ENCODE measurements at regions not wholly inside any gene's neighbourhood (a gene's known extent, or its start where the extent isn't known, plus 50 kb on each side); places are given as distances from the start of the nearest gene placed in this dataset.

- Histone ChIP-seq H3K4me1 (ENCODE audit: control insufficient read depth, insufficient read depth, low read length, poor library complexity, severe bottlenecking) (no peaks in the 10 kb centered on the region), H3K9me3 (ENCODE audit: control insufficient read depth, low read length) (no peaks in the 10 kb centered on the region), H3K36me3 (ENCODE audit: control insufficient read depth, insufficient read depth, low read length) (peaks cover 5% of the 10 kb centered on the region), H3K27ac (ENCODE audit: low read depth, low read length, severe bottlenecking) (no peak overlapping the region), H3K4me3 (ENCODE audit: extremely low read depth, insufficient read depth, low read length, poor library complexity, severe bottlenecking) (no peak overlapping the region)
- 83 to 86% methylated on average over 1 of the region's 1 CpG for WGBS, 2 experiments (ENCODE audit: insufficient coverage in 2 of 2)
Measured at GRCh38 chr17:63333869-63334268, 112.2 kb downstream of the CYB561 start.

- H3K27ac ChIP-seq (ENCODE audit: low read depth, low read length, severe bottlenecking) = no peak overlapping the region
- H3K36me3 ChIP-seq (ENCODE audit: control insufficient read depth, insufficient read depth, low read length) = peaks cover 15% of the 10 kb centered on the region
- no peaks in the 10 kb centered on the region for H3K9me3 ChIP-seq (ENCODE audit: control insufficient read depth, low read length)
- H3K4me1 ChIP-seq (ENCODE audit: control insufficient read depth, insufficient read depth, low read length, poor library complexity, severe bottlenecking) = no peaks in the 10 kb centered on the region
- no peak overlapping the region for H3K4me3 ChIP-seq (ENCODE audit: extremely low read depth, insufficient read depth, low read length, poor library complexity, severe bottlenecking)
- 100% methylated on average over 1 of the region's 1 CpG for WGBS, 2 experiments (ENCODE audit: insufficient coverage in 2 of 2)
Measured at GRCh38 chr17:63335831-63336230, 110.3 kb downstream of the CYB561 start.

- Histone ChIP-seq H3K4me3 (ENCODE audit: extremely low read depth, insufficient read depth, low read length, poor library complexity, severe bottlenecking) (no peak overlapping the region), H3K27ac (ENCODE audit: low read depth, low read length, severe bottlenecking) (no peak overlapping the region), H3K36me3 (ENCODE audit: control insufficient read depth, insufficient read depth, low read length) (peaks cover 18% of the 10 kb centered on the region), H3K9me3 (ENCODE audit: control insufficient read depth, low read length) (no peaks in the 10 kb centered on the region), H3K4me1 (ENCODE audit: control insufficient read depth, insufficient read depth, low read length, poor library complexity, severe bottlenecking) (no peaks in the 10 kb centered on the region)
- WGBS, 2 experiments (ENCODE audit: insufficient coverage in 2 of 2) = 77 to 80% methylated on average over 2 to 3 of the region's 5 CpGs
Measured at GRCh38 chr17:63337579-63337978, 108.5 kb downstream of the CYB561 start.

- no peak overlapping the region for H3K4me3 ChIP-seq (ENCODE audit: extremely low read depth, insufficient read depth, low read length, poor library complexity, severe bottlenecking)
- peaks cover 19% of the 10 kb centered on the region for H3K36me3 ChIP-seq (ENCODE audit: control insufficient read depth, insufficient read depth, low read length)
- H3K27ac ChIP-seq (ENCODE audit: low read depth, low read length, severe bottlenecking) = no peak overlapping the region
- H3K9me3 ChIP-seq (ENCODE audit: control insufficient read depth, low read length) = no peaks in the 10 kb centered on the region
- no peaks in the 10 kb centered on the region for H3K4me1 ChIP-seq (ENCODE audit: control insufficient read depth, insufficient read depth, low read length, poor library complexity, severe bottlenecking)
Measured at GRCh38 chr17:63338272-63338671, 107.8 kb downstream of the CYB561 start.

GRCh38 chr17:63341276-63341675 lies 104.8 kb downstream of the CYB561 start:
- Histone ChIP-seq H3K36me3 (ENCODE audit: control insufficient read depth, insufficient read depth, low read length) (peaks cover 23% of the 10 kb centered on the region), H3K4me1 (ENCODE audit: control insufficient read depth, insufficient read depth, low read length, poor library complexity, severe bottlenecking) (no peaks in the 10 kb centered on the region)
- 93 to 96% methylated on average over 2 to 3 of the region's 3 CpGs for WGBS, 2 experiments (ENCODE audit: insufficient coverage in 2 of 2)

GRCh38 chr17:63344383-63344782 lies 101.7 kb downstream of the CYB561 start:
- H3K36me3 ChIP-seq (ENCODE audit: control insufficient read depth, insufficient read depth, low read length) = peaks cover 23% of the 10 kb centered on the region
- WGBS, 2 experiments (ENCODE audit: insufficient coverage in 2 of 2) = no CpG with 5 or more reads among the region's 1 CpG

More at GRCh38 chr17:63341276-63341675, 104.8 kb downstream of the CYB561 start:
- H3K9me3 ChIP-seq (ENCODE audit: control insufficient read depth, low read length) = no peaks in the 10 kb centered on the region
- H3K27ac ChIP-seq (ENCODE audit: low read depth, low read length, severe bottlenecking) = no peak overlapping the region
- H3K4me3 ChIP-seq (ENCODE audit: extremely low read depth, insufficient read depth, low read length, poor library complexity, severe bottlenecking) = no peak overlapping the region

GRCh38 chr17:63345611-63346010 lies 100.5 kb downstream of the CYB561 start:
- WGBS, 2 experiments (ENCODE audit: insufficient coverage in 2 of 2) = no CpG with 5 or more reads among the region's 1 CpG
- Histone ChIP-seq H3K27ac (ENCODE audit: low read depth, low read length, severe bottlenecking) (no peak overlapping the region), H3K36me3 (ENCODE audit: control insufficient read depth, insufficient read depth, low read length) (peaks cover 16% of the 10 kb centered on the region), H3K4me3 (ENCODE audit: extremely low read depth, insufficient read depth, low read length, poor library complexity, severe bottlenecking) (no peak overlapping the region), H3K9me3 (ENCODE audit: control insufficient read depth, low read length) (no peaks in the 10 kb centered on the region), H3K4me1 (ENCODE audit: control insufficient read depth, insufficient read depth, low read length, poor library complexity, severe bottlenecking) (no peaks in the 10 kb centered on the region)

More at GRCh38 chr17:63344383-63344782, 101.7 kb downstream of the CYB561 start:
- Histone ChIP-seq H3K4me3 (ENCODE audit: extremely low read depth, insufficient read depth, low read length, poor library complexity, severe bottlenecking) (no peak overlapping the region), H3K4me1 (ENCODE audit: control insufficient read depth, insufficient read depth, low read length, poor library complexity, severe bottlenecking) (no peaks in the 10 kb centered on the region), H3K9me3 (ENCODE audit: control insufficient read depth, low read length) (no peaks in the 10 kb centered on the region), H3K27ac (ENCODE audit: low read depth, low read length, severe bottlenecking) (no peak overlapping the region)

GRCh38 chr17:63347475-63347874 lies 98.6 kb downstream of the CYB561 start:
- no peak overlapping the region for H3K27ac ChIP-seq (ENCODE audit: low read depth, low read length, severe bottlenecking)
- H3K4me1 ChIP-seq (ENCODE audit: control insufficient read depth, insufficient read depth, low read length, poor library complexity, severe bottlenecking) = no peaks in the 10 kb centered on the region
- H3K4me3 ChIP-seq (ENCODE audit: extremely low read depth, insufficient read depth, low read length, poor library complexity, severe bottlenecking) = no peak overlapping the region
- no peaks in the 10 kb centered on the region for H3K9me3 ChIP-seq (ENCODE audit: control insufficient read depth, low read length)
- H3K36me3 ChIP-seq (ENCODE audit: control insufficient read depth, insufficient read depth, low read length) = peaks cover 6% of the 10 kb centered on the region
- 70 to 91% methylated on average over 1 of the region's 2 CpGs for WGBS, 2 experiments (ENCODE audit: insufficient coverage in 2 of 2)

GRCh38 chr17:63349478-63350000 lies 96.6 kb downstream of the CYB561 start:
- Histone ChIP-seq H3K4me1 (ENCODE audit: control insufficient read depth, insufficient read depth, low read length, poor library complexity, severe bottlenecking) (no peaks in the 10 kb centered on the region), H3K36me3 (ENCODE audit: control insufficient read depth, insufficient read depth, low read length) (no peaks in the 10 kb centered on the region), H3K4me3 (ENCODE audit: extremely low read depth, insufficient read depth, low read length, poor library complexity, severe bottlenecking) (no peak overlapping the region), H3K9me3 (ENCODE audit: control insufficient read depth, low read length) (no peaks in the 10 kb centered on the region), H3K27ac (ENCODE audit: low read depth, low read length, severe bottlenecking) (no peak overlapping the region)
- 80% methylated on average over 1 of the region's 3 CpGs; no CpG with 5 or more reads in 1 of the 2 experiments for WGBS, 2 experiments (ENCODE audit: insufficient coverage in 2 of 2)

- H3K27ac ChIP-seq (ENCODE audit: low read depth, low read length, severe bottlenecking) = no peak overlapping the region
- H3K4me3 ChIP-seq (ENCODE audit: extremely low read depth, insufficient read depth, low read length, poor library complexity, severe bottlenecking) = no peak overlapping the region
- H3K4me1 ChIP-seq (ENCODE audit: control insufficient read depth, insufficient read depth, low read length, poor library complexity, severe bottlenecking) = no peaks in the 10 kb centered on the region
- peaks cover 6% of the 10 kb centered on the region for H3K36me3 ChIP-seq (ENCODE audit: control insufficient read depth, insufficient read depth, low read length)
- 90 to 96% methylated on average over 4 of the region's 4 CpGs for WGBS, 2 experiments (ENCODE audit: insufficient coverage in 2 of 2)
- H3K9me3 ChIP-seq (ENCODE audit: control insufficient read depth, low read length) = no peaks in the 10 kb centered on the region
Measured at GRCh38 chr17:63350364-63350763, 95.7 kb downstream of the CYB561 start.

- 100% methylated on average over 2 of the region's 4 CpGs; no CpG with 5 or more reads in 1 of the 2 experiments for WGBS, 2 experiments (ENCODE audit: insufficient coverage in 2 of 2)
- peaks cover 6% of the 10 kb centered on the region for H3K36me3 ChIP-seq (ENCODE audit: control insufficient read depth, insufficient read depth, low read length)
- no peak overlapping the region for H3K4me3 ChIP-seq (ENCODE audit: extremely low read depth, insufficient read depth, low read length, poor library complexity, severe bottlenecking)
- no peak overlapping the region for H3K27ac ChIP-seq (ENCODE audit: low read depth, low read length, severe bottlenecking)
- no peaks in the 10 kb centered on the region for H3K4me1 ChIP-seq (ENCODE audit: control insufficient read depth, insufficient read depth, low read length, poor library complexity, severe bottlenecking)
- H3K9me3 ChIP-seq (ENCODE audit: control insufficient read depth, low read length) = no peaks in the 10 kb centered on the region
Measured at GRCh38 chr17:63354256-63354655, 91.8 kb downstream of the CYB561 start.
